HG03439 (cell line): ENCODE measurements at regions not wholly inside any gene's neighbourhood (a gene's known extent, or its start where the extent isn't known, plus 50 kb on each side); places are given as distances from the start of the nearest gene placed in this dataset.
"Not testable (repeated sequence)": the region's sequence is repeated elsewhere in the genome, so short reads cannot be mapped to it uniquely, and the experiment has no call there.

ENCODE experiments used
- ATAC-seq: cut with Tn5 transposase; IDR thresholded peaks from one replicate; pipeline ENCODE4 v1.9.1; 2021; ENCODE audit warnings: mild to moderate bottlenecking, moderate library complexity; ENCODE audit not compliant: unreplicated experiment

- ATAC-seq = no peak
These were observed 160.1 kb upstream of the DAP start for GRCh38 chr5:10921160-10921559.

GRCh38 chr5:10920400-10920799 lies 159.4 kb upstream of the DAP start:
- no peak for ATAC-seq

- no peak for ATAC-seq
These were observed 153.9 kb upstream of the DAP start for GRCh38 chr5:10914741-10915480.

- no peak for ATAC-seq
These were observed 152.8 kb upstream of the DAP start for GRCh38 chr5:10913841-10914240.

- no peak for ATAC-seq
These were observed 152.3 kb upstream of the DAP start for GRCh38 chr5:10913181-10913810.

GRCh38 chr5:10912435-10912834 lies 151.4 kb upstream of the DAP start:
- no peak for ATAC-seq

- ATAC-seq = no peak
These were observed 149.2 kb upstream of the DAP start for GRCh38 chr5:10910261-10910660.

GRCh38 chr5:10904862-10905432 lies 143.9 kb upstream of the DAP start:
- no peak for ATAC-seq

GRCh38 chr5:10903786-10904560 lies 142.9 kb upstream of the DAP start:
- no peak for ATAC-seq

GRCh38 chr5:10902145-10902544 lies 141.1 kb upstream of the DAP start:
- no peak for ATAC-seq

GRCh38 chr5:10898514-10898913 lies 137.5 kb upstream of the DAP start:
- no peak for ATAC-seq

- no peak for ATAC-seq
These were observed 135.0 kb upstream of the DAP start for GRCh38 chr5:10896016-10896415.

GRCh38 chr5:10894445-10895054 lies 133.5 kb upstream of the DAP start:
- ATAC-seq = no peak

GRCh38 chr5:10892911-10893215 lies 131.8 kb upstream of the DAP start:
- no peak for ATAC-seq

GRCh38 chr5:10892147-10892910 lies 131.3 kb upstream of the DAP start:
- no peak for ATAC-seq

GRCh38 chr5:10891193-10891592 lies 130.2 kb upstream of the DAP start:
- no peak for ATAC-seq

GRCh38 chr5:10886497-10886896 lies 125.5 kb upstream of the DAP start:
- no peak for ATAC-seq

- no peak for ATAC-seq
These were observed 124.0 kb upstream of the DAP start for GRCh38 chr5:10885026-10885425.

- ATAC-seq = not testable (repeated sequence)
These were observed 122.9 kb upstream of the DAP start for GRCh38 chr5:10883945-10884344.

GRCh38 chr5:10880934-10881333 lies 119.9 kb upstream of the DAP start:
- no peak for ATAC-seq

GRCh38 chr5:10876996-10877395 lies 116.0 kb upstream of the DAP start:
- not testable (repeated sequence) for ATAC-seq
